Endothelial cell of umbilical vein (primary cell): ENCODE measurements at regions not wholly inside any gene's neighbourhood (a gene's known extent, or its start where the extent isn't known, plus 50 kb on each side); places are given as distances from the start of the nearest gene placed in this dataset.

Source experiments
- BruUV-seq: library from RNA; stranded (reverse); fragments of 400-500 nt; replicated peaks from 2 replicates; lab custom pipeline; 2021; lab: Mats Ljungman, UMichigan
- CTCF ChIA-PET: fragments of 300-600, 350-600 bp; sonication (Branson Sonifier 250); formaldehyde crosslinking; loops from one replicate; lab custom pipeline; 2021; ENCODE audit warnings: antibody characterized with exemption, inconsistent platforms; lab: Charles Lee
- POLR2A ChIA-PET: fragments of 300-600, 350-600 bp; sonication (Branson Sonifier 250); formaldehyde crosslinking; loops from one replicate; lab custom pipeline; 2021; ENCODE audit warnings: antibody characterized with exemption, inconsistent platforms; lab: Charles Lee
- DNase-seq: peaks from one replicate; pipeline ENCODE4 v3.0.0-alpha.2; 2011; ENCODE audit warnings: low read depth, low spot score
- FAIRE-seq: peaks from 2 replicates; lab custom pipeline; 2011; peaks lifted over from hg19 to GRCh38; lab: Jason Lieb, UNC
- H2AFZ ChIP-seq: 2 replicates; pipeline ENCODE4 v1.6.0; 2012; ENCODE audit warnings: low read depth, low read length, control low read depth, inconsistent platforms
- H3K27ac ChIP-seq: 2 replicates; pipeline ENCODE4 v1.5.1; 2011; ENCODE audit warnings: low read depth, mild to moderate bottlenecking, control low read depth, low read length, moderate library complexity; ENCODE audit not compliant: insufficient read depth
- H3K27me3 ChIP-seq, 2 experiments: 2 replicates each; pipeline versions ENCODE4 v1.6.0 to v1.6.1; 2011; ENCODE audit warnings: low read length in 2 of 2, mixed read lengths in 1 of 2; ENCODE audit not compliant: control insufficient read depth in 2 of 2, insufficient read depth in 2 of 2
- H3K36me3 ChIP-seq, 2 experiments: 2 replicates in 1 of 2; 3 replicates in 1 of 2; pipeline ENCODE4 v1.5.1; 2011; ENCODE audit warnings: low read length in 2 of 2, mild to moderate bottlenecking in 1 of 2, moderate library complexity in 1 of 2; ENCODE audit not compliant: control insufficient read depth in 2 of 2, insufficient read depth in 2 of 2; ENCODE audit errors: extremely low read depth in 1 of 2
- H3K4me1 ChIP-seq: 3 replicates; pipeline ENCODE4 v1.5.1; 2011; ENCODE audit warnings: mild to moderate bottlenecking, low read length; ENCODE audit not compliant: control insufficient read depth, insufficient read depth; ENCODE audit errors: extremely low read depth
- H3K4me2 ChIP-seq: 2 replicates; pipeline ENCODE4 v1.6.1; 2011; ENCODE audit warnings: low read length, control low read depth, mixed read lengths; ENCODE audit not compliant: insufficient read depth
- H3K4me3 ChIP-seq, 3 experiments: fragments of 200-600 bp in 1 of 3; sonication (generic), shearing (Covaris generic) in 1 of 3; replicated peaks in 1 of 3; 2 replicates each; pipeline ENCODE4 v1.5.1; 2011 to 2016; ENCODE audit warnings: control low read depth in 3 of 3, low read length in 3 of 3, mild to moderate bottlenecking in 2 of 3, inconsistent platforms in 1 of 3, low read depth in 1 of 3, moderate library complexity in 1 of 3; ENCODE audit not compliant: insufficient read depth in 1 of 3
- H3K79me2 ChIP-seq: 2 replicates; pipeline ENCODE4 v1.6.0; 2012; ENCODE audit warnings: low read length, inconsistent platforms; ENCODE audit not compliant: control insufficient read depth, insufficient read depth
- H3K9ac ChIP-seq: replicated peaks from 2 replicates; pipeline ENCODE3; 2011; ENCODE audit warnings: low read length, control low read depth; ENCODE audit not compliant: insufficient read depth; ENCODE audit errors: extremely low read depth
- H3K9me1 ChIP-seq: replicated peaks from 3 replicates; pipeline ENCODE4 v1.6.0; 2011; ENCODE audit warnings: mild to moderate bottlenecking, low read length; ENCODE audit not compliant: control insufficient read depth, insufficient read depth; ENCODE audit errors: extremely low read depth
- H3K9me3 ChIP-seq: replicated peaks from 2 replicates; pipeline ENCODE4 v1.5.1; 2012; ENCODE audit warnings: low read length, inconsistent platforms; ENCODE audit not compliant: control insufficient read depth, insufficient read depth
- H4K20me1 ChIP-seq: replicated peaks from 2 replicates; pipeline ENCODE3; 2011; ENCODE audit warnings: mild to moderate bottlenecking, low read length; ENCODE audit not compliant: control insufficient read depth, insufficient read depth; ENCODE audit errors: extremely low read depth
- EZH2 ChIP-seq: IDR thresholded peaks from 2 replicates; pipeline ENCODE4 v1.6.1; 2012; ENCODE audit warnings: borderline replicate concordance, low read depth, mild to moderate bottlenecking, moderate library complexity, low read length, inconsistent platforms; ENCODE audit not compliant: severe bottlenecking
- FOS ChIP-seq: IDR thresholded peaks from 2 replicates; pipeline ENCODE4 v1.6.1; 2011; ENCODE audit warnings: mild to moderate bottlenecking, low read length, moderate library complexity, borderline replicate concordance; ENCODE audit not compliant: insufficient read depth
- GATA2 ChIP-seq: IDR thresholded peaks from 2 replicates; pipeline ENCODE4 v1.7.0; 2011; ENCODE audit warnings: low read depth, mild to moderate bottlenecking, moderate library complexity, mixed read lengths, low read length; ENCODE audit not compliant: insufficient read length, insufficient read depth
- JUN ChIP-seq: IDR thresholded peaks from 2 replicates; pipeline ENCODE4 v1.6.1; 2011; ENCODE audit warnings: borderline replicate concordance, low read depth; ENCODE audit not compliant: insufficient read length, insufficient read depth
- MYC ChIP-seq: IDR thresholded peaks from one replicate; pipeline ENCODE4 v1.6.1; 2011; ENCODE audit warnings: mild to moderate bottlenecking, low read depth, low read length
- POLR2A ChIP-seq: IDR thresholded peaks from 2 replicates; pipeline ENCODE4 v1.6.1; 2012; ENCODE audit warnings: low read depth, mild to moderate bottlenecking, control low read depth, low read length
- POLR2AphosphoS5 ChIP-seq: IDR thresholded peaks from 2 replicates; pipeline ENCODE4 v1.6.1; 2012; ENCODE audit warnings: low read depth, mild to moderate bottlenecking, control low read depth, low read length, moderate library complexity; ENCODE audit not compliant: insufficient read depth
- dilution Hi-C: fragments of 300-500 bp; cut with MboI; formaldehyde crosslinking; loops from one replicate; pipeline ENCODE4 v1.15.0; 2019; ENCODE audit warnings: low sequenced_read_pairs; ENCODE audit not compliant: extremely low pct_ligation_motif_present
- intact Hi-C: fragments of 100-400 bp; cut with micrococcal nuclease; formaldehyde crosslinking; loops from one replicate; pipeline ENCODE4 v1.10.0; 2022
- TF ChIP-seq, protein P1 (sequence below), 2 donors: IDR thresholded peaks; 1 replicate in 1 of 2; 2 replicates in 1 of 2; pipeline ENCODE4 v1.5.1; 2011; ENCODE audit warnings: low read length in 2 of 2, mild to moderate bottlenecking in 2 of 2, moderate library complexity in 2 of 2, control low read depth in 1 of 2, inconsistent platforms in 1 of 2, low read depth in 1 of 2; ENCODE audit not compliant: insufficient read depth in 1 of 2; ENCODE audit errors: extremely low read depth in 1 of 2
- TF ChIP-seq, protein P2 (sequence below): IDR thresholded peaks from 2 replicates; pipeline ENCODE4 v1.6.1; 2011; ENCODE audit not compliant: insufficient read depth, insufficient read length

DNA sequence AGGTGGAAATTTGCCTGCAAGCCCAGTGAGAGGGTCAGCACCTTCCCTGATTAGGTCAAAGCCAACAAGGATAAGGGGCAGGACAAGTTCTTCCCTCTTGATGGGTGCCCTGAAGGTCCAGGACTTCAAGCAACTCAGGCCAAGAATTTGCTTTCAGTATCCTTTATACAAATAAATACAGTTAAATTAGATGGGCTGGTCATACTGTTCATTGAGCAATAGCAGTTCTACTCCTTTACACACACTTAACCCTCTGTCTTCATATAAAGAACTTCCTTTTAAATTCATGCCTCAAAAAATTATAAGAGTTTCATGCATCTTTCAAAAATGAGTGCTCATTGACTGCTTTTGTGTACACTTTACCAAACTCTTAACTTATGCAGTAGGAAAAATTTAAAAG is 392.0 kb downstream of the SPRY1 start:
- dilution Hi-C loops (no loop called here), intact Hi-C loops (no loop called here)
- H3K4me3 ChIP-seq, result no peak overlapping the region
- no peaks in the 10 kb centered on the region for H4K20me1 ChIP-seq
- no peaks in the 10 kb centered on the region for H3K36me3 ChIP-seq
- no peak overlapping the region for H3K4me2 ChIP-seq
- POLR2A ChIA-PET, result no interaction called here
- H3K9ac ChIP-seq, result no peak overlapping the region
- no peak for DNase-seq
- H3K4me1 ChIP-seq, result peaks cover 8% of the 10 kb centered on the region
- no peaks in the 10 kb centered on the region for H3K27me3 ChIP-seq
- H3K79me2 ChIP-seq, result no peaks in the 10 kb centered on the region
- CTCF ChIA-PET, result no interaction called here
- no peaks in the 10 kb centered on the region for H3K9me1 ChIP-seq
- no peak for FAIRE-seq
- TF ChIP-seq EZH2 (no peak), JUN (no peak), POLR2AphosphoS5 (no peak), GATA2 (no peak), MYC (no peak), FOS (no peak), POLR2A (no peak)
- TF ChIP-seq, protein P1, sequence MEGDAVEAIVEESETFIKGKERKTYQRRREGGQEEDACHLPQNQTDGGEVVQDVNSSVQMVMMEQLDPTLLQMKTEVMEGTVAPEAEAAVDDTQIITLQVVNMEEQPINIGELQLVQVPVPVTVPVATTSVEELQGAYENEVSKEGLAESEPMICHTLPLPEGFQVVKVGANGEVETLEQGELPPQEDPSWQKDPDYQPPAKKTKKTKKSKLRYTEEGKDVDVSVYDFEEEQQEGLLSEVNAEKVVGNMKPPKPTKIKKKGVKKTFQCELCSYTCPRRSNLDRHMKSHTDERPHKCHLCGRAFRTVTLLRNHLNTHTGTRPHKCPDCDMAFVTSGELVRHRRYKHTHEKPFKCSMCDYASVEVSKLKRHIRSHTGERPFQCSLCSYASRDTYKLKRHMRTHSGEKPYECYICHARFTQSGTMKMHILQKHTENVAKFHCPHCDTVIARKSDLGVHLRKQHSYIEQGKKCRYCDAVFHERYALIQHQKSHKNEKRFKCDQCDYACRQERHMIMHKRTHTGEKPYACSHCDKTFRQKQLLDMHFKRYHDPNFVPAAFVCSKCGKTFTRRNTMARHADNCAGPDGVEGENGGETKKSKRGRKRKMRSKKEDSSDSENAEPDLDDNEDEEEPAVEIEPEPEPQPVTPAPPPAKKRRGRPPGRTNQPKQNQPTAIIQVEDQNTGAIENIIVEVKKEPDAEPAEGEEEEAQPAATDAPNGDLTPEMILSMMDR (IDR thresholded peaks at IDR 0.05; ENCODE audit: extremely low read depth in 1 of 2, insufficient read depth in 1 of 2, low read depth in 1 of 2, low read length in 2 of 2), result no peak
- TF ChIP-seq, protein P2, sequence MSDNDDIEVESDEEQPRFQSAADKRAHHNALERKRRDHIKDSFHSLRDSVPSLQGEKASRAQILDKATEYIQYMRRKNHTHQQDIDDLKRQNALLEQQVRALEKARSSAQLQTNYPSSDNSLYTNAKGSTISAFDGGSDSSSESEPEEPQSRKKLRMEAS, result no peak
- no peaks in the 10 kb centered on the region for H3K9me3 ChIP-seq
- BruUV-seq, result no TSS peak
- H3K27ac ChIP-seq, result no peak overlapping the region
- H2AFZ ChIP-seq, result no peak overlapping the region
